B cell (primary cell): ENCODE measurements at regions not wholly inside any gene's neighbourhood (a gene's known extent, or its start where the extent isn't known, plus 50 kb on each side); places are given as distances from the start of the nearest gene placed in this dataset.
"Not testable (repeated sequence)": the region's sequence is repeated elsewhere in the genome, so short reads cannot be mapped to it uniquely, and the experiment has no call there.

ENCODE experiments used
- ATAC-seq: fragments of 200-7000 bp; cut with Tn5 transposase; one replicate; pipeline ENCODE4 v1.10.0; 2021; ENCODE audit warnings: low read depth, mild to moderate bottlenecking, moderate number of reproducible peaks, moderate library complexity
- CTCF ChIA-PET: fragments of 350-600 bp; sonication (Branson Sonifier 250); formaldehyde crosslinking; loops from one replicate; lab custom pipeline; 2021; ENCODE audit warnings: antibody characterized with exemption, inconsistent platforms; lab: Charles Lee
- POLR2A ChIA-PET: fragments of 350-600 bp; sonication (Branson Sonifier 250); formaldehyde crosslinking; loops from one replicate; lab custom pipeline; 2021; ENCODE audit warnings: antibody characterized with exemption; lab: Charles Lee
- DNase-seq: peaks from one replicate; pipeline ENCODE4 v3.0.0; 2013
- H2AFZ ChIP-seq: 2 replicates; pipeline ENCODE4 v1.6.1; 2012; ENCODE audit warnings: mild to moderate bottlenecking, low read depth, low read length; ENCODE audit not compliant: insufficient read depth, poor library complexity, severe bottlenecking
- H3K27ac ChIP-seq, 2 donors: 1 replicate in 1 of 2; 2 replicates in 1 of 2; pipeline ENCODE4 v1.5.1; 2012 to 2013; ENCODE audit warnings: low read length in 2 of 2, mild to moderate bottlenecking in 2 of 2, moderate library complexity in 1 of 2
- H3K27me3 ChIP-seq, 4 experiments: fragments of 200-600 bp in 1 of 4; sonication (generic) in 1 of 4; replicated peaks in 1 of 4; 1 replicate in 2 of 4; 2 replicates in 2 of 4; pipeline versions ENCODE4 v1.6.1 to v1.7.0; 2013 to 2016; ENCODE audit warnings: low read length in 3 of 4, mild to moderate bottlenecking in 2 of 4, mixed read lengths in 1 of 4, moderate library complexity in 1 of 4; ENCODE audit not compliant: insufficient read depth in 4 of 4, control insufficient read depth in 3 of 4; ENCODE audit errors: control extremely low read depth in 1 of 4
- H3K36me3 ChIP-seq, 2 experiments: replicated peaks in 1 of 2; 1 replicate in 1 of 2; 2 replicates in 1 of 2; pipeline versions ENCODE4 v1.6.1 to v1.7.1; 2013; ENCODE audit warnings: low read length in 1 of 2; ENCODE audit not compliant: insufficient read depth in 2 of 2, control insufficient read depth in 1 of 2; ENCODE audit errors: control extremely low read depth in 1 of 2, extremely low read depth in 1 of 2
- H3K4me1 ChIP-seq, 2 donors: fragments of 200-600 bp in 1 of 2; sonication (generic) in 1 of 2; 1 replicate in 1 of 2; 2 replicates in 1 of 2; pipeline versions ENCODE4 v1.5.1 to v1.6.1; 2013 to 2017; ENCODE audit warnings: low read length in 2 of 2; ENCODE audit not compliant: control insufficient read depth in 2 of 2, insufficient read depth in 2 of 2
- H3K4me2 ChIP-seq: replicated peaks from 2 replicates; pipeline ENCODE3; 2012; ENCODE audit warnings: mild to moderate bottlenecking, low read depth, low read length; ENCODE audit not compliant: poor library complexity, severe bottlenecking
- H3K4me3 ChIP-seq, 5 experiments: fragments of 200-600 bp in 1 of 5; sonication (generic) in 1 of 5; 1 replicate in 3 of 5; 2 replicates in 2 of 5; pipeline versions ENCODE4 v1.5.1 to v1.7.0; 2011 to 2016; ENCODE audit warnings: low read length in 4 of 5, mild to moderate bottlenecking in 4 of 5, low read depth in 2 of 5, control low read depth in 1 of 5, moderate library complexity in 1 of 5; ENCODE audit not compliant: insufficient read depth in 1 of 5; ENCODE audit errors: control extremely low read depth in 1 of 5, extremely low read depth in 1 of 5
- H3K79me2 ChIP-seq: fragments of 200-600 bp; sonication (generic); one replicate; pipeline ENCODE4 v1.6.0; 2016; ENCODE audit warnings: low read length; ENCODE audit not compliant: control insufficient read depth, insufficient read depth
- H3K9ac ChIP-seq: fragments of 200-600 bp; sonication (generic); 2 replicates; pipeline ENCODE4 v1.6.1; 2017; ENCODE audit warnings: mild to moderate bottlenecking, low read length, moderate library complexity
- H3K9me3 ChIP-seq, 3 donors: one replicate each; pipeline versions ENCODE4 v1.6.1 to v1.7.1; 2013; ENCODE audit warnings: low read length in 2 of 3; ENCODE audit not compliant: control insufficient read depth in 2 of 3, insufficient read depth in 1 of 3; ENCODE audit errors: control extremely low read depth in 1 of 3
- H4K20me1 ChIP-seq: 2 replicates; pipeline ENCODE4 v1.6.0; 2012; ENCODE audit warnings: mild to moderate bottlenecking, low read length; ENCODE audit not compliant: insufficient read depth, control insufficient read depth, poor library complexity, severe bottlenecking
- H3K27ac Mint-ChIP-seq: one replicate; pipeline ENCODE4 v1.8.0; 2021; ENCODE audit warnings: mixed read lengths
- H3K27me3 Mint-ChIP-seq: one replicate; pipeline ENCODE4 v1.8.0; 2021; ENCODE audit warnings: mixed read lengths
- H3K4me1 Mint-ChIP-seq: one replicate; pipeline ENCODE4 v1.8.0; 2021; ENCODE audit warnings: mixed read lengths
- H3K4me3 Mint-ChIP-seq: one replicate; pipeline ENCODE4 v1.8.0; 2021; ENCODE audit warnings: mixed read lengths
- H3K9me3 Mint-ChIP-seq: one replicate; pipeline ENCODE4 v1.8.0; 2022; ENCODE audit warnings: mixed read lengths; ENCODE audit not compliant: insufficient read depth
- EZH2 ChIP-seq: IDR thresholded peaks from 2 replicates; pipeline ENCODE4 v1.6.1; 2012; ENCODE audit warnings: borderline replicate concordance, low read depth, mild to moderate bottlenecking, moderate library complexity, low read length; ENCODE audit not compliant: insufficient read depth, poor library complexity, severe bottlenecking
- WGBS: methylation state at CpG from one replicate; pipeline ENCODE4 v1.1.5; 2013; ENCODE audit warnings: missing lambda C conversion rate; ENCODE audit not compliant: insufficient coverage; 5-methylcytosine and 5-hydroxymethylcytosine counted together
- intact Hi-C: fragments of 100-400 bp; cut with micrococcal nuclease; formaldehyde crosslinking; loops from one replicate; pipeline ENCODE4 v1.10.0; 2022
- TF ChIP-seq, protein P1 (sequence below): fragments of 200-600 bp; IDR thresholded peaks from one replicate; pipeline ENCODE4 v1.8.0; 2022; ENCODE audit warnings: antibody characterized with exemption, mild to moderate bottlenecking

DNA sequence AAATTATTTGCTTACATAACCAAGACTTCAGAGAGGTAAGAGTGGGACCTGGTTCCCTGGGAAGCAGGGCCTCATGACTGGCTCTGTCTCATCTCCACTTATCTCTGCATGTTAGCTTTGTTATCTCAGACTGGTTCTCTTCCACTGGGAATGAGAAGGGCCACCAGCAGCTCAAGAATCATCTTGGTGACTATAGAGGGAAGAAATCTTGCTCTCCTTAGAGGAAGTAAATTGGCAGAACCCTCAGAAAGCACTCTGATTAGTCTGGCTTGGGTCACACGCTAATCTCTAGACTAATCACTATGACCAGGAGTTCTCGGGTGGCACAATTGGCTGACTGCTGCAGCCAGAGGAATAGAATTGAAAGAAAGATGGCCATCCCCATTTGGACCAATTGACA, 110.8 kb upstream of the KRAS start:
- H4K20me1 ChIP-seq, result no peaks in the 10 kb centered on the region
- H3K4me3 Mint-ChIP-seq, result no peak overlapping the region
- H3K27ac Mint-ChIP-seq, result no peak overlapping the region
- no peaks in the 10 kb centered on the region for H3K79me2 ChIP-seq
- CTCF ChIA-PET, result no interaction called here
- H3K9me3 Mint-ChIP-seq, result no peaks in the 10 kb centered on the region
- H3K27me3 Mint-ChIP-seq, result no peaks in the 10 kb centered on the region
- ATAC-seq, result no peak
- peaks cover 13 to 15% of the 10 kb centered on the region in 2 donors for H3K4me1 ChIP-seq
- intact Hi-C loops, result no loop called here
- no peak for DNase-seq
- no peak overlapping the region for H3K4me2 ChIP-seq
- no peak overlapping the region for H2AFZ ChIP-seq
- H3K4me1 Mint-ChIP-seq, result peaks cover 17% of the 10 kb centered on the region
- no peak overlapping the region for H3K9ac ChIP-seq
- H3K4me3 ChIP-seq, result no peak overlapping the region
- H3K27ac ChIP-seq, result no peak overlapping the region
- peaks cover 0 to 5% (median 0%) of the 10 kb centered on the region in 4 experiments for H3K27me3 ChIP-seq
- peaks cover 0 to 5% (median 1%) of the 10 kb centered on the region in 3 donors for H3K9me3 ChIP-seq
- POLR2A ChIA-PET, result no interaction called here
- WGBS, result 80% methylated on average over 1 of the region's 2 CpGs
- no peaks in the 10 kb centered on the region for H3K36me3 ChIP-seq
- TF ChIP-seq, protein P1, sequence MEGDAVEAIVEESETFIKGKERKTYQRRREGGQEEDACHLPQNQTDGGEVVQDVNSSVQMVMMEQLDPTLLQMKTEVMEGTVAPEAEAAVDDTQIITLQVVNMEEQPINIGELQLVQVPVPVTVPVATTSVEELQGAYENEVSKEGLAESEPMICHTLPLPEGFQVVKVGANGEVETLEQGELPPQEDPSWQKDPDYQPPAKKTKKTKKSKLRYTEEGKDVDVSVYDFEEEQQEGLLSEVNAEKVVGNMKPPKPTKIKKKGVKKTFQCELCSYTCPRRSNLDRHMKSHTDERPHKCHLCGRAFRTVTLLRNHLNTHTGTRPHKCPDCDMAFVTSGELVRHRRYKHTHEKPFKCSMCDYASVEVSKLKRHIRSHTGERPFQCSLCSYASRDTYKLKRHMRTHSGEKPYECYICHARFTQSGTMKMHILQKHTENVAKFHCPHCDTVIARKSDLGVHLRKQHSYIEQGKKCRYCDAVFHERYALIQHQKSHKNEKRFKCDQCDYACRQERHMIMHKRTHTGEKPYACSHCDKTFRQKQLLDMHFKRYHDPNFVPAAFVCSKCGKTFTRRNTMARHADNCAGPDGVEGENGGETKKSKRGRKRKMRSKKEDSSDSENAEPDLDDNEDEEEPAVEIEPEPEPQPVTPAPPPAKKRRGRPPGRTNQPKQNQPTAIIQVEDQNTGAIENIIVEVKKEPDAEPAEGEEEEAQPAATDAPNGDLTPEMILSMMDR, result no peak
- no peak for TF ChIP-seq EZH2

DNA sequence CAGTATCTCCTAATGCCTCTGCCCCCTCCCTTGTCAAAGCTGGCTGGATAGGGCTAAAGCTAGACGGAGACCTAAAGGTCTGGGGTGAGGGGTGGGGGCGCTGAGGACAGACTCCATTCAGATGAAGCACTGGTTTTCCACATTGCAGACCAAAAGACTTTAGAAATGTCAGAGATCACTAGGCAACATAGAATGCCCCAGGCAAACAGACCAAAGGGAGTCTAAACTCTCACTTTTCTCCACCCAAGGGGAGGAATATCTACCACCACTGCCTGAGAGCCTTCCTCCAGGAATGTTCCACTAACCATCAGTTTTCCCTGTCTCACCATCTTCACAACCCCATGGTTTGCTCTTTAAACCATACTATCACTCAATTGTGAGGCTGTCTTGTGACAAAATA, 106.9 kb upstream of the KRAS start:
- POLR2A ChIA-PET, result no interaction called here
- 88% methylated on average over 2 of the region's 2 CpGs for WGBS
- CTCF ChIA-PET, result no interaction called here

DNA sequence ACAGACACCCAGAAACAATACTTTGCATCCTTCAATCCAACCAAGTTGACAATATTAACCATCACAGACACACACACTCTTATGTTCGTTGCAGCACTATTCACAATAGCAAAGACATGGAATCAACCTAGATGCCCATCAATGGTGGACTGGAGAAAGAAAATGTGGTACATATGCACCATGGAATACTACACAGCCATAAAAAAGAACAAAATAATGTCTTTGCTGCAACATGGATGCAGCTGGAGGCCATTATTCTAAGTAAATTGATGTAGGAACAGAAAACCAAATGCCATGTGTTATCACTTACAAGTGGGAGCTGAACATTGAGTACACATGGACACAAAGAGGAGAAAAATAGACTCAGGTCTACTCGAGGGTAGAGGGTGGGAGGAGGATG, 102.2 kb upstream of the KRAS start:
- H3K9me3 ChIP-seq, ATAC-seq, H3K27ac ChIP-seq, H3K4me1 Mint-ChIP-seq, H3K4me2 ChIP-seq, H3K27me3 Mint-ChIP-seq, H3K4me1 ChIP-seq, H3K36me3 ChIP-seq, intact Hi-C loops, H3K79me2 ChIP-seq, POLR2A ChIA-PET, H3K27me3 ChIP-seq, H4K20me1 ChIP-seq, H3K9ac ChIP-seq, DNase-seq, H3K4me3 Mint-ChIP-seq, CTCF ChIA-PET, H3K9me3 Mint-ChIP-seq, H3K27ac Mint-ChIP-seq, H3K4me3 ChIP-seq, H2AFZ ChIP-seq: not testable (repeated sequence)
- no CpG with 5 or more reads among the region's 2 CpGs for WGBS

More for the DNA sequence above, 106.9 kb upstream of the KRAS start:
- Mint-ChIP-seq H3K27me3 (no peaks in the 10 kb centered on the region), H3K27ac (no peak overlapping the region), H3K4me1 (no peaks in the 10 kb centered on the region), H3K4me3 (no peak overlapping the region), H3K9me3 (peaks cover 5% of the 10 kb centered on the region)
- H2AFZ ChIP-seq, result no peak overlapping the region
- H3K27me3 ChIP-seq, result no peaks in the 10 kb centered on the region
- H3K4me2 ChIP-seq, result no peak overlapping the region
- TF ChIP-seq, protein P1, result no peak
- no peak for TF ChIP-seq EZH2
- H3K9me3 ChIP-seq, result peaks cover 0 to 2% (median 0%) of the 10 kb centered on the region in 3 donors
- ATAC-seq (no peak), DNase-seq (no peak)
- intact Hi-C loops, result no loop called here
- no peaks in the 10 kb centered on the region for H3K79me2 ChIP-seq
- no peaks in the 10 kb centered on the region for H4K20me1 ChIP-seq
- H3K4me3 ChIP-seq, result no peak overlapping the region
- H3K9ac ChIP-seq, result no peak overlapping the region
- no peaks in the 10 kb centered on the region for H3K36me3 ChIP-seq
- H3K4me1 ChIP-seq, result no peaks in the 10 kb centered on the region
- no peak overlapping the region for H3K27ac ChIP-seq
